Suppressor macrophage treated with lipopolysaccharide for 1 hour (primary cell): ENCODE measurements at regions not wholly inside any gene's neighbourhood (a gene's known extent, or its start where the extent isn't known, plus 50 kb on each side); places are given as distances from the start of the nearest gene placed in this dataset.
"Not testable (repeated sequence)": the region's sequence is repeated elsewhere in the genome, so short reads cannot be mapped to it uniquely, and the experiment has no call there.

Source experiments
- DNase-seq, 3 donors: peaks; one replicate each; pipeline ENCODE4 v3.0.0-alpha.2; 2020 to 2022

GRCh38 chr1:189311915-189312314 lies 1165.7 kb downstream of the BRINP3 start:
- no peak for DNase-seq

- DNase-seq, result no peak
These were observed 1165.2 kb downstream of the BRINP3 start for GRCh38 chr1:189312499-189312898.

GRCh38 chr1:189313488-189313887 lies 1164.2 kb downstream of the BRINP3 start:
- no peak for DNase-seq

GRCh38 chr1:189315035-189315901 lies 1162.4 kb downstream of the BRINP3 start:
- DNase-seq, result no peak

- no peak for DNase-seq
These were observed 1154.6 kb downstream of the BRINP3 start for GRCh38 chr1:189323091-189323490.

DNA sequence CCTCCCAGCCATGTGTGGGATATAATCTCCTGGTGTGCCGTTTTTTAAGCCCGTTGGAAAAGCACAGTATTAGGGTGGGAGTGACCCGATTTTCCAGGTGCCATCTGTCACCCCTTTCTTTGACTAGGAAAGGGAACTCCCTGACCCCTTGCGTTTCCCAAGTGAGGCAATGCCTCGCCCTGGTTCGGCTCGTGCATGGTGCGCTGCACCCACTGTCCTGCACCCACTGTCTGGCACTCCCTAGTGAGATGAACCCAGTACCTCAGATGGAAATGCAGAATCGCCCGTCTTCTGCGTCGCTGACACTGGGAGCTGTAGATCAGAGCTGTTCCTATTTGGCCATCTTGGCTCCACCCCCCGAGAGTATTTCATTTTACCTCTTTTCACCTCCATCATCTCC lies 1146.6 kb downstream of the BRINP3 start:
- DNase-seq, result not testable (repeated sequence)

DNA sequence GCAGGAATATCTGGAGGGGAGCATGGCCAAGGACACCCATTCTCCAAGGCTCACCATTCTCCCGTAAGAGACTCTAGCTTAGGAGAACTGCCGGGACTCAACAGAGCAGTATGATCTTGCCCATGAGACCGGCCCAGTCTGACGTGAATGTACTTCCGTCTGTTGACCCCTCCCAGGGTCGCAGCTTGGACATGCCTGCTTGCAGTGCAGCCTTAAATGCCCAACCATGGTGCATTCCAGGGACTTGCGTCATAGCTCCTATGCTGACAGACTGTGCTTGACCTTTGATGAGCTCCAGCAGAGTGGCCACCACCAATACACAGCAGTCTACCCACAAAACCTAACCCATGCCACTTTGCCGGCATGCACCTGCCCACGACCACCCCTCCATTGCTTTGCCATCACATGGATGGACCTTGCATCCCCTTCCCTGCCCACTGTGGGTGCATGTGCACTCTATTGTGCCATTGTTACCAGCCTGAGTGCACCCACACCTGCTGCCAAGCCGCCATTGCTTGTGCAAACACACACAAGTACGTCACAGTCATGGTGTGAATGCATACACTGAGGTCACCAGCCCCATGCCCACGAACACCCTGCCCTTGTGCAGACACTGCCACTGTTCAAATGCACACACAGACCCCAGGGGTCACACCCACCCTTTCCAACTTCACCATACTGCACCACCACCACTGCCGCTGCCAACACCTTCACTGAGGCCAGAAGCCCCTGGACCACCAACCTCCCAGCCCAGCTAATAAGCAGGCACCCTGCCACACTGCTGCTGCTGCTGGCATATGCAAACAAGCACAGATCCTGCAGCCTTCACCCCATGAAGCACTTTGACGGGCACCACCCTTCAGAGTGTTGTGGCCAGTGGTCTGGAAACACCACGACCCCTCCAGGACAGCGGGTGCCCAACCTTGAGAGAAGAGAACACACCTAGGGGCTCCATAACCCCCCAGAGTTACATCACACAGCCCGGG lies 1141.3 kb downstream of the BRINP3 start:
- DNase-seq, result no peak

DNA sequence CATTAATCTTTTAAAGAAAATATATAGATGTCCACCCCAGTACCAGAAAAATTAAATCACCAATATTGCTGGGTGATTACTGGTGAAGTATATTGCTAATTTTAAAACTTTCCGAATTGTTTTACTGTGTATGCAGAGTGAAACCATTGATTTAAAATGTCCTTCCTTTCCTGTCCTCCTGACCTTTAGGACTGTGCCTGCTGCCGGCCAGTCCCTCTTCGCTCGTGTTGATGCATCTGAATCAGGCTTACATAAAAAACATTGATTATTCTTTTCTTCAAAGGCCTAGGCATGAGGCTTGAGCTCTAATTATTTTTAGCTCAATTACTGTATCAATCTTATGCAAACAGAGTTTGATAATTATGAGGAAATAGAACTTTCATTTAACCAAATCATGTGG lies 1128.1 kb downstream of the BRINP3 start:
- no peak for DNase-seq

DNA sequence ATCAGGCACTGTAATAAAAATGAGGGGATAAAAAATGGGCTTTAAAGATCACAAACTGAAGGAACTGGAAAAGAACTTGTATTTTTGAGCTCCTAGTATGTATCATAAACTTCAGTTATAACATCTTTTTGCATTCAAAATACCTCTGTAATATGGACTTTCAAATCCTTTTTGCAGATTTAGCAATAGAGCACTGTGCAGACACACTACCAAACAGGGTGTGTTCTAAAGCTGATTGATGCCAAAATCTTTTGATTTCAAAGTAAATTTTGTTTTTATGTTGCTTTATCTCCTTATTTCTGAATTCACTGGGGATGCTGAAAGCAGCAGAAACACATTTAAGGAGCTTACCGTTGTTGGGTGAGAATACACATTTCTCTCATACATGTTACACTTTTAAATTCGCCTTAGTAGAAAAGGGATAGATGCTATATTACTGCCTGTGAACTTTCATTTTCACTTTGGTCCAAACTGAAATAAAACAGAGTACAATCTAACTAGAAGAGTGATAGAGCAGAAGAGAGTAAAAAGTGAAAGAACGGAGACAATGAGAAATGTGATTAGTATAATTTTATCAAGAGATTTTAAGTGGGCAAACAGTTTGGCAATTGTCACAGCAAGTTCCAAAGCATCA lies 1126.6 kb downstream of the BRINP3 start:
- DNase-seq, result no peak

- no peak for DNase-seq
These were observed 1125.7 kb downstream of the BRINP3 start for GRCh38 chr1:189351960-189352359.

GRCh38 chr1:189356206-189356605 lies 1121.5 kb downstream of the BRINP3 start:
- DNase-seq, result no peak

DNA sequence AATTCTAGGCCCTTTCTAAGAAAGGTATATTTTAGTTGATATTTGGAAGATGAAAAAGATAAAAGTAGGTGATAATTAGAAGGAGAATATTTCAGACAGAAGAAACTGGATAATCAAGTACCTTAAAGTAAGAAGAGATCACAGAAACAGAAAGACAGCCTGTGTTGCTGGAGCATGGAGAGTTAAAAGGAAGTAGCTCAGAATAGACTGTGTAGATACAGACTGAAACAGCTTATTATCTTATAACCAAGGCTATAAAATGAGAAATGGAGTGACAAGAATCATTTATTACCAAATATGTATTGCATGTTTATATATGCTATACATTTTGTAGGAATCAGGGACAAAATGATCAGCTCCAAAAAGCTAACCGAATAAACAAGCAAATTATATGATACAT lies 1120.3 kb downstream of the BRINP3 start:
- DNase-seq, result no peak

DNA sequence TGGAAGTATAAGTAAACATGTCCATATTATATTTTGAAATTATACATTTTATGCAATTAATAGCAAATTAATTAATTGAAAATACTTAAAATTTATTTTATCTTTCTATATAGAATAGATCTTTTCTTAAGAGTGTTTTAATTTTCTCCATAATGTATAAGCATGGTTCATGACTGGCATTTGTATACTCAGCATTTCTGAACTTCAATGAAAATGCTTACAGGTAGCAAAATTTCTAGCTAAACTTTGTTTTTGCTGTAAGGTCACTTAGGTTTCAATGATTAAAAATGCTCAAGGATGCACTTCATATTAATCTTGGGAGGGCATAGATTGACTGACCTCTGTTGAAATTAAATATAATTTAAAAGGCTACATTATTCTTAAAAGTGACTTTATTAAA lies 1108.1 kb downstream of the BRINP3 start:
- DNase-seq, result no peak

- DNase-seq, result no peak
These were observed 1102.8 kb downstream of the BRINP3 start for GRCh38 chr1:189374816-189375215.

- DNase-seq, result no peak
These were observed 1072.2 kb downstream of the BRINP3 start for GRCh38 chr1:189405419-189405818.

GRCh38 chr1:189409774-189410173 lies 1067.9 kb downstream of the BRINP3 start:
- DNase-seq, result no peak

DNA sequence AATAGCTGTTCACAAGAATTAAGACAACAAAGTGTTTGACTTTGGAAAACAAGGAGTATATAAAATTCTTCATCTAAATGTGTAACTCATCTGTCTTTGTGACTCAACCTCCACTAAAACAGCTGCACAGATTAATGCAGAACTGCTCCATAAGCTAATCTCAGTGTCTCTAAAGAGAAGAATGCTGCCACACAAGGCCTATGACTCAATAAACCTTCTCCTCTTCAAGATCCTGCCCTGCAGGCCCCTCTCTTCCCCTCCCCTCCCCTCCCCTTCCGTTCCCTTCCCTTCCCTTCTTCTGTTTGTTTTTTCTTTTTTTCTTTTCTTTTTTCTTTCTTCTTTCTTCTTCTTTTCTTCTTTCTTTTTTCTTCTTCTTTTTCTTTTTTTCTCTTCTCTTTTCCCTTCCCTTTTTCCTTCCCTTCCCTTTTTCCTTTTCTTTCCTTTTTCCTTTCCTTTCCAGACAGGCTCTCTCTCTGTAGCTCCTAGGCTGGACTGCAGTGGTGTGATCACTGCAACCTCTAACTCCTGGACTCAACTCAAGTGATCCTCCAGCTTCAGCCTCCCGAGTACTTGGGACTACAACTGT lies 1052.8 kb downstream of the BRINP3 start:
- no peak for DNase-seq

DNA sequence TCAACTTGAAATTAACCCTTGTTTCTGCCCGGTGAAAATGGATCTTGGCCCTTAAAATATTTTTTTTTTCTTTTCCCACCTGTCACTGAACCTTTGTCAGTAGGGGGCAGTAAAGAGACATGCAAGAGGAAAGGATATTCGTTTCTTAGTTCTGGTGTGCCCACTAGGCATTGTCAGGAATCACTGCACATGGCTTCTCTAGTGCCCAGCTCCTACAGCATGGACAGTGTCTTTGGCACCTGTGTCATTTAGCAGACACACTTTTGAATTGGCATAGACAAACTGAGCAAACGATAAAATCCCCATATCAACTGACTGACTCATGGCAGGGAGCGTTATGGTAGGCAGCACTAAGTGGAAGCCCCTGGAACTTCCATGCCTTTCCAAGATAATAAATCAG lies 1048.1 kb downstream of the BRINP3 start:
- peak in 2 of 3 donors; percentile 14 to 23 for DNase-seq

DNA sequence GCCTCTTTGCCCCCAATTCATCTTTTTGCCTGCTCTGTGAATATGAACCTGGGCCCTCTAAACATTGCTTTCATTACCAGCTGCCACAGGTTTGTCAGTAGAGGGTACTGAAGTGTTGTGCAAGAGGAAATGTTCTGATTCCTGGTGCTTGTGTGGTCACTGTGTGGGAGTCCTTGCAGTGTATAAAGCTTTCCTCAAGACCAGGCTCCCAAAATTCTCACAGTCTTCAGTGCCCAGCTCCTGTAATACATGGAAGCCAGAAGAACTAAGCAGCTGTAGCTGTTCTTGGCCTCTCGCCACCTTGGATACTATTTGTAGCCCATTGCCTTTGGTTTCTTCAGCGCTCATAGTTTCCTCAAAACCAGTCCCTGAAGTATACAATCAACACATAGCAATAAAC lies 1046.2 kb downstream of the BRINP3 start:
- no peak for DNase-seq

DNA sequence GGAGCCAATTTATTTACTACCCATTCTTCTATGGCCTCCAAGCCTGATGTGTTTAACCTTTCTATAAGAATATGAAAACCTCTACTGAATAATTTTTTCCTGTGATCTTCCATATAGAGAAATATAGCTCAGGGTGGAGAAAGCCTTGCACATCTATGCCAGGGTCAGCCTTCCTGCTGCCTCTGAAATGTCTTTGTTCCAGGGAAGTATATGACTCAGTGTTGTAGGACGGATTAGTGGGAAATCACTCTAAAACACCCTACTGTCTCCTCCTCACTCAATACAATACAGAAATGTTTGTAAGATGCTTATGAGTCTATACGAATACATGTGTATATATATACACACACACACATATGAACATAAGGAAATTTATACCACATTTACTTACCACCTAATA lies 1044.9 kb downstream of the BRINP3 start:
- DNase-seq, result no peak

DNA sequence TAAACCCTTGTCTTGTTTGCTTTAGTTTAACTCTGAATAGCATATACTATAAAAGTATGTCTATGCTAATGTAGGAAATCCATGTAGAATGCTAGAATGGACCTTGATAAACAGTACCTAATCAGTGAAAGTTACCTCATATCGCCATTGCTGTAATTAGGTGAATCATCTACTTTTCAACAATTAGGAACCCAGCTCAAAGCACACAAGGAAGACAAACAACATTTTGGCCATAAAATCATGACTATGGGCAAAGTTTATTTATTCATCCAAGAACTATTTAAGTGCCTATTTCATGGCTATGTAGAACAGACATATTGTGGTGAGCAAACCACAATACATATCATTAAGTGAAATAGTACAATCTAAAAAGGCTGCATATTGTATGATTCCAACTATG lies 1043.2 kb downstream of the BRINP3 start:
- no peak for DNase-seq

- no peak for DNase-seq
These were observed 1042.3 kb downstream of the BRINP3 start for GRCh38 chr1:189435398-189435797.

DNA sequence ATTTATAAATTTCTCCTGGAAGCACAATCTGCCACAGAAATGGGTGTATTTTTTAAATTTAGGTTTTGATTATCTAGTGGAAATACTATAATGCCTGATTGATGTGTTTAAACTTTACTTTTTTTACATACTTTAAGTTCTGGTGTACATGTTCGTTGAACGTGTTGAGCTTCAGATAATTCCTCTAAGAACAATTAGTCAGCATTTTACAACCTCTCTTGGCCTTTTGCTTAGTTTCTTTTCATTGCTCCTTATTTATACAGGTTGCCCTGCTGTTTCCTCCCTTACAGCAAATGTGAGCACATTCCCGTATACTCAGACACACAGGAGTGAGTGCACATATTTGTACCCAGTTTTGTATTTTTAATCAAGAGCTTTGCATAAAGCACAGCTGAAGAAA lies 1038.9 kb downstream of the BRINP3 start:
- no peak for DNase-seq
